GM21526 (cell line): ENCODE measurements at regions not wholly inside any gene's neighbourhood (a gene's known extent, or its start where the extent isn't known, plus 50 kb on each side); places are given as distances from the start of the nearest gene placed in this dataset.
"Not testable (repeated sequence)": the region's sequence is repeated elsewhere in the genome, so short reads cannot be mapped to it uniquely, and the experiment has no call there.

ENCODE experiments used
- ATAC-seq: cut with Tn5 transposase; IDR thresholded peaks from one replicate; pipeline ENCODE4 v1.9.1; 2021; ENCODE audit warnings: moderate library complexity; ENCODE audit not compliant: unreplicated experiment, low FRiP score

DNA sequence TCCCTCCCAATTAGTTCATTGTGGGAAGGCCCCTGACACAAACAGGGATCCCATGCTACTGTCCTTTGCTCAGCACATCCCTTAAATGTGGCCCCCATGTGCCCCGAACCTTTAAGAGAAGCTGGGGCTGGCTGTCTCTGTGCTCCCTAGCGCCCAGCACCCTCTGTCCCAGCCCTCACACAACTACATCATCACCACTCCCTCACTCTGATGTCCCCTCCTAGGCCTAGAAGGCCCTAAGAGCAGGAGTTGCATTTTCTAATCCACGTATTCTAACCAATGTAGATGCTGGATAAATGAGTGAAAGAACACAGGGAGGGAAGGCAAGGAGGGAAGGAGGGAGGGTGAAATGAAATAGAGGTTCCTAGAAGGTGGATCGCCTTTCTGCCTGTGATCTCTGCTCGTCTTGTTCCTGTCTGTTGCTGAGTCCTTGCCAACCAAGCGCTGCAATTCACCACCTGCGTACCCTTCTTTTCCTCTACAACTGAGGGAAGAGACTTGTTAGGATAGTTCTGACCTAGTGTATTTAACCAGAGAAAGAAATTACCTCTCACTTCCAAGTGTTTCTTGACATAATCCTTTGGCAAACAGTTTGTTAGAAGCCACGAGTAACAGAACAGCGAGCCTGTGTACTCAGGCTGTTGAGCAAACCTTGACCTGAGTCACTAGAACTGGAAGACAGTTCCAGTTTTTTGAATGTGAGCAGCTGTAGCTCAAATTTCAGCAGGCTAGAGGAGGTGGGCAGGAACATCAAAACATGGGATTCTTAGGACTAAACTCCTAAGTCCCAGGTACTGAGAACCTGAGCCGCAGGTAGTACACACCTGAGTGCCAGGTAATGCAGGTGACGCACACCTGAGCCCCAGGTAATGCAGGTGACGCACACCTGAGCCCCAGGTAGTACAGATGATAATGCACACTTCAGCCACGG lies 181.5 kb upstream of the ID2 start:
- ATAC-seq = no peak

GRCh38 chr2:8501061-8501720 lies 180.7 kb upstream of the ID2 start:
- ATAC-seq = no peak

DNA sequence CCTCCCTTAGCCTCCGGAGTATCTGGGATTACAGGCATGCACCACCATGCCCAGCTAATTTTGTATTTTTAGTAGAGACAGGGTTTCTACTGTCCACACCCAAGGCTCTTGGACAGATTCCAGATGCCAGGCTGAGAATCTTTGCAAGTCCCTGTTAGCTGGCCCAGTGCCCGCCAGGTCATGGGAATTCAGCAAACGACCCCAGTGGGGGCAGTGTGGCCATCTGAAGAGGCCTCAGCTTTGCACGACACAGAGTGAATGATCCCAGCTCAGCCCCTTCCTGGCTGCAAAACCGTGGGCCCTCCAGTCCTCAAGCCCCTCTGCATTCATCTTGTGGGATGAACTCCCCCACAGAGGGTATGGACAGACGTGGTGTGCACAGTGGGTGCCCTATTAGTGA lies 179.5 kb upstream of the ID2 start:
- ATAC-seq = no peak

DNA sequence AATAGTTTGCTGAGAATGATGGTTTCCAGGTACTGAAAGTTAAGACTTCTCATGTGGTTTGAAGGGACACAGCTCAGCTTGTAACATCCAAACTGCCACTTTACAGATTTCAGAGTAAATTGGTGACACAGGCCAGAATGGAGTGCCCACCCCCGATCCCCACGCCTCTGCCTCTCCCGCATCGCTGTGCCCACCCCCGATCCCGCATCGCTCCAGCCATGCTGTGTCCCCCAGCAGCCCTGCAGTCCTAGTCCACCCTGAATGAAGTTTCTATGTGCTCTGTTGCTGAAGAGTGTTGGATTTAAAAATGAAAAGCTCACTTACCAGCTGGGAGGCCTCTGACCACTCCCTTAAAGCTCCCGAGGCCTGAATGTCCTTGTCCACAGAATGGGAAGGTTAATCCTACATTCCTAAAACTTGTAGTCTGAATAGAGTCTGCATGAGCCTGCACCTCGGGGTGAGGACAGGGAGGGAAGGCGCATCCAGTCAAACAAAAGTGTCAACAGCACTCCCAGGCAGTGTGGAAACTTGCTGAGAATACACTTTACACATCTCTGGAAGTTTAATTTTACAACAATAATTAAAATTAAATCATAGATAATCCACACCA lies 176.4 kb upstream of the ID2 start:
- ATAC-seq = no peak

DNA sequence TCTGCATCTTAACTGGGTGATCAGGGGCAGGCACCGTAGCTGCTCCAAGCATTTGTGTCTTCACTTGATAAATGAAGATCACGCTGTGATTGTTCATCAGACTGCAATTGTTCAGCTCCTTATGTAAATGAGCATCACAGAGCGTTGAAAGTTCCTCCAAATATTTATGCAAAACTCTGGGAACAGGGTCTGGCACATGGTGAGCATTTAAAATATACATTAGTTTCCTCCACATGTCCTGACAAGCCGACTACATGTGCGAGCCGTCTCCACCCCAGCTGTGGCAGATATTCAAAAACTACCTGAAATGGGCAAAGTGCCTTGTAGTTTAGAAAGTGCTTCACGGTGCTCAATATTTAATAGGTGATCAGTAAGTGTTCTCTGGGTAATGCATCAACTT lies 175.1 kb upstream of the ID2 start:
- ATAC-seq = no peak

- no peak for ATAC-seq
These were observed 173.1 kb upstream of the ID2 start for GRCh38 chr2:8508766-8509165.

DNA sequence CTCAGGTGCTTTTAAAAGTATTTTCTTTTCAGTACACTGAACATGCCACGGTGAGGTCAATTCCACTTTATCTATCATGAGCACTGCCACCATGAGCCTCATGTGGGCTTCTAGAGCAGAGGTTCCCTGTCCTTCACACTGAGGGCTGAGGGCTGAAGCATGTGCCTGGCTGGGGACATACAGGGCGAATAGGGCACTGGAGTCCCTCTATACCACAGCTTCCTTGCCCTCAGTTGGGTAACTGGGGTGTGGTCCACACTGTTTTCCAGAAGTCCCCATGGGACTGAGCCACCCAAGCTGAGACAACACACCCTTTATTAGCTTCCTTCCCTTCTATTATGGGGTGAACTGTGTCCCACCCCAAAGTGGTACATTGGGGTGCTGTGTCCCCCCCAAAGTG lies 172.2 kb upstream of the ID2 start:
- no peak for ATAC-seq

DNA sequence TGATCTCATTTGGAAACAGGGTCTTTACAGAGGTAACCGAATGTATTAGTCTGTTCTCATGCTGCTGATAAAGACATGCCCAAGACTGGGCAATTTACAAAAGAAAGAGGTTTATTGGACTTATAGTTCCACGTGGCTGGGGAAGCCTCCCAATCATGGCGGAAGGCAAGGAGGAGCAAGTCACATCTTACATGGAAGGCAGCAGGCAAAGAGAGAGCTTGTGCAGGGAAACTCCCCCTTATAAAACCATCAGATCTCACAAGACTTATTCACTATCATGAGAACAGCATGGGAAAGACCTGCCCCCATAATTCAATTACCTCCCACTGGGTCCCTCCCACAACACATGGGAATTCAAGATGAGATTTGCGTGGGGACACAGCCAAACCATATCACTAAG lies 171.8 kb upstream of the ID2 start:
- not testable (repeated sequence) for ATAC-seq

DNA sequence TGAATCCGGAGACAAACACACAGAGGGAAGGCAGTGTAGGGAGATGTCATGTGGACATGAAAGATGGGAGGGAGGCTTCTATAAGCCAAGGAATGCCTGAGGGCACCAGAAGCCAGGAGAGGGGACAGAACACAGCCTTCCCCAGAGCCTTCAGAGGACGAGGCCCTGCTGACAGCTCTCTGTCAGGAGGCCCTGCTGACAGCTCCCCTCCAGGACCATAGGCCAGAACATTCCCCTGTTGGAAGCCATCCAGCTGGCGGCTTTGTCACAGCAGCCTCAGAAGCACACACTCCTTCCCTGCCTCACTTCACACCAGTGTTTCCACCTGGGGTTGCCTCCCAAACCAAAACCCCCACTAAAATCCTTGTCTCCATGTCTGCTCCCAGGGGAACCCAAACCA lies 171.3 kb upstream of the ID2 start:
- no peak for ATAC-seq

DNA sequence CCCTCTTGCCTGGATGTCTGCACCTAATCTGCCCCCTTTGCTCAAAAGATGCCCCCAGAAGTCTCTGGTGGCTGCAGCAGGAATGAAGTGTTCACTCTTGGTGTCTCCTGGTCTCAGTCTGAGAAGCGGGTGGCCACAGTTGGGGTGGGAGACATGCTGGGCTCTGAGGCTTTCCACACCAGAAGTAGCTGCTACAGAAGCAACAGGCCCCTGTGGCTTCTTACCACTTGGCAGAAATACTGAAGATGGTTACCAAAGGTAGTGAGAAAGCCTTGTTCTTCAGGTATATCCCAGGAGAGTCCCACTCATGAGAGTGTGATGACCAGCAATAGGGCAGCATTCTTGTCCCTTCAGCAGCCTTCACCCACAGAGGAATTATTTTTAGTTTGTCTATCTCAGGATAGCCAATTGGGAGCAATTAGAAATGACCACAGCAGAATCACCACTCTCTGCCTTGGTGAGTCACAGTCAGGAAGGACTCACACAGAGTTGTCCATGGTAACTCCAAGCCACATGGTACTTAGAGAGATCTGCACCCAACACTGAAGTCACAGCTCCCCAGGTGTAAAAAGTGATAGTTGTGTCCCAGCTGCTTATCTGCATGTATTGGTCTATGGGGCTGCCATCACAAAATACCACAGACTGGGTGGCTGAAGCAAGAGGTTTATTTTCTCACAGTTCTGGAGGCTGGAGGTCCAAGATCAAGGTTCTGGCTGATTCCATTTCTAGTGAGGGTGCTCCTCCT lies 169.8 kb upstream of the ID2 start:
- no peak for ATAC-seq

DNA sequence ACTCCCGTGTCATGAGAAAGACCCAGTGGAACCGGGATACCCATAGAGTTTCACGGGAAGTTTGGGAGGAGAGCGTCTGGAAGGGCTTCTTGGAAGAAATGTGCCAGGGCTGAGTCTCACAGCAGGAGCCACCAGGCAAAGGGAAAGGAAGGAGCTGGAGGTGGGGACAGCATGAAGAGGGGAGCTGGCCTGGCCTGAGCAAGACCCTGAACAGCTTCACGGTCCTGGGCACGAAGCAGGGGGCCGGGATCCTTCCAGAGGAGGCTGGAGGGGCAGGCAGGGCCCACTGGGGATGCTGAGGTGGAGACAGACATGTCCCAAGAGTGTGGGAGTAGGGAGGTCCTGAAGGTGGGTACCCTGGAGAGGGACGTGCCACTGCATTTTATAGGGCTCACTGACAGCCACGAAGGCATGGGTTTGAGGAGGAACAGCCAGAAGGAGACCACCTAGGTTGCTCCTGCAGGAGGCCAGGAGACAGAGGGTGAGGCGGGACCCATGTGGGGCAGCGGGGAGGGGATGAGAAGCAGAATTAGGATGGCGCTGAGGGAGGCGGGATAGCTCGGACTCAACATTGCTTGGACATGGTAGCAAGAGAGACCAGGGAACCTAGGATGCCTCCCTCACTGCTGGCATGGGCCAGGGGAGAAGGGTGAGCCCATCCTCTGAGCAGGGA lies 168.1 kb upstream of the ID2 start:
- ATAC-seq = no peak

DNA sequence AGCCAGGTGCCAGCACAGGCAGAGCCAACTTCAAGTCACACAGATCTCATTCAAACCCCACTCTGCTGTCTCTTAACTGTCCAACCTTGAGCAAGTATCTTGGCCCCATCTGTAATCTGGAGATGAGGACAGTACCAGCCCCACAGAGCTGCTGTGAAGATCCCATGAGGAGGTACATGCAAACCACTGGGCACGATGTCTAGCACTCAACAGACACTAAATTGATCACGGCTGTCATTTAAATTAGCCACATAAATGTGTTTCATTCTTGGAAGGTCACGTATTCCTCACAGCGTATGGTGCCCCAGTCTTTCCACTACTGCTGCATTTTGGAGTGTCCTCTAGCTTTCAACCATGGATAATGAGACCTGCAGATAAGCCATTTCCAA lies 167.6 kb upstream of the ID2 start:
- no peak for ATAC-seq

GRCh38 chr2:8514796-8515758 lies 166.8 kb upstream of the ID2 start:
- peak; percentile 75 for ATAC-seq

- peak; percentile 39 for ATAC-seq
These were observed 165.9 kb upstream of the ID2 start for GRCh38 chr2:8515864-8516533.

- ATAC-seq = no peak
These were observed 163.9 kb upstream of the ID2 start for GRCh38 chr2:8517850-8518498.

DNA sequence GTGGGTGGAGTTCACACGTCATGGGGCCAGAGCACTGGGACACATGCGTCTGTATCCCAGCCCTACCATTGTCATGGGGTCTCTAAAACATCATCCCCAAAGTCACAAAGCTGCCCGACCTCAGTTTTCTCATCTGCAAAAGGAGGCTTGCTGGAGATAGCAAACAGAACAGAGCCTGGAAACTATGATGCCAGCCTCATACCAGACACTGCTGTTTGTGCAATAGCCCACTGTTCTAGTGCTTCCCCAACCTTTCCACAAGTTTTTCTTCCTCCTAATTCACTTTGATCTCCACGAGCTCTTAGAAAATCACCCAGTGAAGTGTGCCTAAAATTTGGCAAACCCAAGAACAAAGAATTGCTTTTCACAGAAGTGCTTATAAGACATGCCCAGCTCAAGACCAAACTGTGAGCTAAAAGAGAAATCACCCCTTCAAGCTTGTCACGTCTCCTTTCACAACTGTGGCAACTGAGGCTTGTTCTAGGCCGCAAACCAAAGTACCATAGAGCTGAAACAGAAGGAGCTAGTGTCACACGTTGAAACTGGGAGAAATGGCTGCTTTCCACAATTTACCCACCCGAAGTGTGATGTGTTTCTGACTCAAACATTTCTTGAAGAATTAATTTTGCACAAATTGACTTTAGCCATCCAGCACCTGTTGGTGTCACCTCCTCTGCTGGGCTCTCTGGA lies 162.7 kb upstream of the ID2 start:
- ATAC-seq = no peak

- no peak for ATAC-seq
These were observed 161.0 kb upstream of the ID2 start for GRCh38 chr2:8520791-8521344.
